WTC11 (cell line): ENCODE measurements at regions not wholly inside any gene's neighbourhood (a gene's known extent, or its start where the extent isn't known, plus 50 kb on each side); places are given as distances from the start of the nearest gene placed in this dataset.

Source experiments
- ATAC-seq: fragments of 200-7000 bp; cut with Tn5 transposase; 2 replicates; pipeline ENCODE4 v1.10.0; 2021; ENCODE audit warnings: mild to moderate bottlenecking, moderate library complexity
- CTCF ChIA-PET: fragments of 300-600 bp; sonication (Branson Sonifier 250); formaldehyde crosslinking; loops from one replicate; lab custom pipeline; 2021; ENCODE audit warnings: antibody characterized with exemption; lab: Charles Lee
- POLR2A ChIA-PET: fragments of 350-600 bp; sonication (Branson Sonifier 250); formaldehyde crosslinking; loops from one replicate; lab custom pipeline; 2021; ENCODE audit warnings: antibody characterized with exemption; lab: Charles Lee
- DNase-seq: peaks from one replicate; pipeline ENCODE4 v3.0.0; 2021; ENCODE audit warnings: low spot score
- H3K27ac Mint-ChIP-seq: 2 replicates; pipeline ENCODE4 v1.8.0; 2021; ENCODE audit warnings: mixed read lengths
- H3K27me3 Mint-ChIP-seq: 2 replicates; pipeline ENCODE4 v1.8.0; 2021; ENCODE audit warnings: low read depth, mild to moderate bottlenecking, moderate library complexity, mixed read lengths
- H3K36me3 Mint-ChIP-seq: 2 replicates; pipeline ENCODE4 v1.8.0; 2021; ENCODE audit warnings: mixed read lengths
- H3K4me1 Mint-ChIP-seq: 2 replicates; pipeline ENCODE4 v1.8.0; 2022; ENCODE audit warnings: mixed read lengths
- H3K4me3 Mint-ChIP-seq: 2 replicates; pipeline ENCODE4 v1.8.0; 2021; ENCODE audit warnings: mild to moderate bottlenecking, moderate library complexity, mixed read lengths
- H3K9me3 Mint-ChIP-seq: 2 replicates; pipeline ENCODE4 v1.8.0; 2021; ENCODE audit warnings: mixed read lengths
- CBFB ChIP-seq: sonication (generic); formaldehyde crosslinking; IDR thresholded peaks from 2 replicates; pipeline ENCODE4 v1.8.1; 2022; ENCODE audit warnings: mild to moderate bottlenecking, low read depth, missing genetic modification reagents
- EMX1 ChIP-seq: fragments of 250-450 bp; sonication (Bioruptor Pico); IDR thresholded peaks from 2 replicates; pipeline ENCODE4 v1.8.0; 2021; ENCODE audit warnings: mild to moderate bottlenecking
- FOXK1 ChIP-seq: sonication (generic); formaldehyde crosslinking; IDR thresholded peaks from 2 replicates; pipeline ENCODE4 v1.8.0; 2022; ENCODE audit warnings: mild to moderate bottlenecking, moderate library complexity, missing genetic modification reagents
- FOXP1 ChIP-seq: sonication (generic); formaldehyde crosslinking; IDR thresholded peaks from 2 replicates; pipeline ENCODE4 v1.8.0; 2022; ENCODE audit warnings: missing genetic modification reagents, mild to moderate bottlenecking, moderate library complexity, borderline replicate concordance
- FOXP4 ChIP-seq: sonication (generic); formaldehyde crosslinking; IDR thresholded peaks from 2 replicates; pipeline ENCODE4 v1.8.0; 2022; ENCODE audit warnings: mild to moderate bottlenecking, missing genetic modification reagents
- IRF1 ChIP-seq: sonication (generic); formaldehyde crosslinking; IDR thresholded peaks from 2 replicates; pipeline ENCODE4 v1.8.0; 2023; ENCODE audit warnings: missing genetic modification reagents
- NR2C2 ChIP-seq: sonication (generic); formaldehyde crosslinking; IDR thresholded peaks from 2 replicates; pipeline ENCODE4 v1.8.0; 2022; ENCODE audit warnings: mild to moderate bottlenecking, missing genetic modification reagents
- NR3C1 ChIP-seq: sonication (generic); formaldehyde crosslinking; conservative IDR thresholded peaks from 2 replicates; pipeline ENCODE4 v1.8.1; 2023; ENCODE audit warnings: low read depth, mild to moderate bottlenecking, missing genetic modification reagents
- PRDM15 ChIP-seq: sonication (generic); formaldehyde crosslinking; IDR thresholded peaks from 2 replicates; pipeline ENCODE4 v1.8.0; 2022; ENCODE audit warnings: missing genetic modification reagents
- RELA ChIP-seq: sonication (generic); formaldehyde crosslinking; IDR thresholded peaks from 2 replicates; pipeline ENCODE4 v1.8.1; 2022; ENCODE audit warnings: missing genetic modification reagents, mild to moderate bottlenecking, borderline replicate concordance
- SMAD4 ChIP-seq: sonication (generic); formaldehyde crosslinking; IDR thresholded peaks from 2 replicates; pipeline ENCODE4 v1.8.0; 2022; ENCODE audit warnings: mild to moderate bottlenecking, missing genetic modification reagents
- SOX15 ChIP-seq: fragments of 250-450 bp; sonication (Bioruptor Pico); IDR thresholded peaks from 2 replicates; pipeline ENCODE4 v1.9.0; 2021; ENCODE audit warnings: mild to moderate bottlenecking
- TP53 ChIP-seq: sonication (generic); formaldehyde crosslinking; IDR thresholded peaks from 2 replicates; pipeline ENCODE4 v1.8.1; 2023; ENCODE audit warnings: mild to moderate bottlenecking, missing genetic modification reagents
- ZNF138 ChIP-seq: sonication (generic); formaldehyde crosslinking; conservative IDR thresholded peaks from 2 replicates; pipeline ENCODE4 v1.8.1; 2022; ENCODE audit warnings: mild to moderate bottlenecking, moderate library complexity, missing genetic modification reagents
- ZNF219 ChIP-seq: sonication (generic); formaldehyde crosslinking; IDR thresholded peaks from 2 replicates; pipeline ENCODE4 v1.8.0; 2023; ENCODE audit warnings: missing genetic modification reagents, mild to moderate bottlenecking, borderline replicate concordance
- ZNF232 ChIP-seq: sonication (generic); formaldehyde crosslinking; IDR thresholded peaks from 2 replicates; pipeline ENCODE4 v1.8.0; 2022; ENCODE audit warnings: mild to moderate bottlenecking, missing genetic modification reagents
- TF ChIP-seq, protein P1 (sequence below): sonication (generic); formaldehyde crosslinking; IDR thresholded peaks from 2 replicates; pipeline ENCODE4 v1.8.1; 2023; ENCODE audit warnings: mild to moderate bottlenecking, missing genetic modification reagents
- TF ChIP-seq, protein P2 (sequence below): fragments of 250-450 bp; sonication (Bioruptor Pico); conservative IDR thresholded peaks from 2 replicates; pipeline ENCODE4 v1.9.0; 2021; ENCODE audit warnings: mild to moderate bottlenecking
- TF ChIP-seq, protein P3 (sequence below): sonication (generic); formaldehyde crosslinking; IDR thresholded peaks from 2 replicates; pipeline ENCODE4 v1.8.0; 2023; ENCODE audit warnings: missing genetic modification reagents, mild to moderate bottlenecking, borderline replicate concordance

DNA sequence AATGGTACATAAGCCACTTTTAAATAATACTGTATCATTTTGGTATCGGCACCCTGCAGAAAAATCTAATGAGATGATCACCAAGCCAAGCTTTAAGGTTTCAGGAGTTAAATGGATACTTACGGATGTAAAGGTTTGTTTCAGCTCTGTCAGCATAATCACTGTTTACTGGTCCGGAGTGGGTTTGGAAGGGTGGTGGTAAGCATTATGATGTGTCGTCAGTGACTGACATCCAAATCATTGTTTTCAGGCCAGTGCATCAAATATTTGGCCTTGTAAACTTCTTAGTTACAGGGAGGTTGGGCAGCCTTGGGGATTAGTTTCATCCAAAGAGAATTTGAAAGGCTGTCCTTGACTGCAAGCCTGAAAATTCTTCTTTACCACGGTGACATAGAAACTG is 50.0 kb upstream of the ATL2 start:
- ChIA-PET CTCF (no interaction called here), POLR2A (no interaction called here)
- no peak for TF ChIP-seq EMX1 (CRISPR knock-in tag)
- TF ChIP-seq, protein P1, sequence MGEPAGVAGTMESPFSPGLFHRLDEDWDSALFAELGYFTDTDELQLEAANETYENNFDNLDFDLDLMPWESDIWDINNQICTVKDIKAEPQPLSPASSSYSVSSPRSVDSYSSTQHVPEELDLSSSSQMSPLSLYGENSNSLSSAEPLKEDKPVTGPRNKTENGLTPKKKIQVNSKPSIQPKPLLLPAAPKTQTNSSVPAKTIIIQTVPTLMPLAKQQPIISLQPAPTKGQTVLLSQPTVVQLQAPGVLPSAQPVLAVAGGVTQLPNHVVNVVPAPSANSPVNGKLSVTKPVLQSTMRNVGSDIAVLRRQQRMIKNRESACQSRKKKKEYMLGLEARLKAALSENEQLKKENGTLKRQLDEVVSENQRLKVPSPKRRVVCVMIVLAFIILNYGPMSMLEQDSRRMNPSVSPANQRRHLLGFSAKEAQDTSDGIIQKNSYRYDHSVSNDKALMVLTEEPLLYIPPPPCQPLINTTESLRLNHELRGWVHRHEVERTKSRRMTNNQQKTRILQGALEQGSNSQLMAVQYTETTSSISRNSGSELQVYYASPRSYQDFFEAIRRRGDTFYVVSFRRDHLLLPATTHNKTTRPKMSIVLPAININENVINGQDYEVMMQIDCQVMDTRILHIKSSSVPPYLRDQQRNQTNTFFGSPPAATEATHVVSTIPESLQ (CRISPR knock-in tag): no peak
- no peak for TF ChIP-seq SOX15 (CRISPR knock-in tag)
- TF ChIP-seq FOXP1: no peak
- TF ChIP-seq, protein P2, sequence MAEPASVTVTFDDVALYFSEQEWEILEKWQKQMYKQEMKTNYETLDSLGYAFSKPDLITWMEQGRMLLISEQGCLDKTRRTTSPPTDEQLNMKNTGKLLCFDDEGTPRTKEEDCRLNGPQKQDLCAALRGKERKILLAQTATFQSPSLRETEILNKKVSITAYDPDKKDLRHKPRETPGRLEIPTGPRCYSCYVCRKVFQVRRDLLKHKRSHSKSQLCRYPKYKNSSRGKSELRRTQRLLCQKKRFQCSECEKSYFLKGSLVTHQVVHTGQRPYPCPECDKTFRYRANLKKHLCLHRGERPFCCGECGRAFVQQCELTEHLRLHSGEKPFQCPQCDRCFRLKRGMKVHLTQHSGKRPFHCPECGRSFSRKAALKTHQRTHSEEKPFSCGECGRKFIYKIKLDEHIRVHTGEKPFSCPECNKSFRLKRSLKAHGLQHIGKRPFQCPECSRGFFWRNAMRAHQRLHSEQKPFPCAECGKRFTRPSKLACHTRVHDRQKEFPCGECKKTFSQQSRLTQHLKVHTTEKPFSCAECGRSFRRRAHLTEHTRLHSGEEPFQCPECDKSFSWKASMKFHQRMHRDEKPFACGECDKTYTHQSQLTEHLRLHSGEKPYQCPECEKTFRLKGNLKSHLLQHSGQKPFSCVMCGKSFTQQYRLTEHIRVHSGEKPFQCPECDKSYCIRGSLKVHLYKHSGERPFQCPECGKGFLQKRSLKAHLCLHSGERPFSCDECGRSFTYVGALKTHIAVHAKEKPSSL: no peak
- TF ChIP-seq ZNF232 (CRISPR knock-in tag): no peak
- no peak for TF ChIP-seq SMAD4 (CRISPR knock-in tag)
- TF ChIP-seq FOXK1 (CRISPR knock-in tag): no peak
- TF ChIP-seq TP53 (CRISPR knock-in tag): no peak
- no peak for TF ChIP-seq ZNF138
- TF ChIP-seq, protein P3, sequence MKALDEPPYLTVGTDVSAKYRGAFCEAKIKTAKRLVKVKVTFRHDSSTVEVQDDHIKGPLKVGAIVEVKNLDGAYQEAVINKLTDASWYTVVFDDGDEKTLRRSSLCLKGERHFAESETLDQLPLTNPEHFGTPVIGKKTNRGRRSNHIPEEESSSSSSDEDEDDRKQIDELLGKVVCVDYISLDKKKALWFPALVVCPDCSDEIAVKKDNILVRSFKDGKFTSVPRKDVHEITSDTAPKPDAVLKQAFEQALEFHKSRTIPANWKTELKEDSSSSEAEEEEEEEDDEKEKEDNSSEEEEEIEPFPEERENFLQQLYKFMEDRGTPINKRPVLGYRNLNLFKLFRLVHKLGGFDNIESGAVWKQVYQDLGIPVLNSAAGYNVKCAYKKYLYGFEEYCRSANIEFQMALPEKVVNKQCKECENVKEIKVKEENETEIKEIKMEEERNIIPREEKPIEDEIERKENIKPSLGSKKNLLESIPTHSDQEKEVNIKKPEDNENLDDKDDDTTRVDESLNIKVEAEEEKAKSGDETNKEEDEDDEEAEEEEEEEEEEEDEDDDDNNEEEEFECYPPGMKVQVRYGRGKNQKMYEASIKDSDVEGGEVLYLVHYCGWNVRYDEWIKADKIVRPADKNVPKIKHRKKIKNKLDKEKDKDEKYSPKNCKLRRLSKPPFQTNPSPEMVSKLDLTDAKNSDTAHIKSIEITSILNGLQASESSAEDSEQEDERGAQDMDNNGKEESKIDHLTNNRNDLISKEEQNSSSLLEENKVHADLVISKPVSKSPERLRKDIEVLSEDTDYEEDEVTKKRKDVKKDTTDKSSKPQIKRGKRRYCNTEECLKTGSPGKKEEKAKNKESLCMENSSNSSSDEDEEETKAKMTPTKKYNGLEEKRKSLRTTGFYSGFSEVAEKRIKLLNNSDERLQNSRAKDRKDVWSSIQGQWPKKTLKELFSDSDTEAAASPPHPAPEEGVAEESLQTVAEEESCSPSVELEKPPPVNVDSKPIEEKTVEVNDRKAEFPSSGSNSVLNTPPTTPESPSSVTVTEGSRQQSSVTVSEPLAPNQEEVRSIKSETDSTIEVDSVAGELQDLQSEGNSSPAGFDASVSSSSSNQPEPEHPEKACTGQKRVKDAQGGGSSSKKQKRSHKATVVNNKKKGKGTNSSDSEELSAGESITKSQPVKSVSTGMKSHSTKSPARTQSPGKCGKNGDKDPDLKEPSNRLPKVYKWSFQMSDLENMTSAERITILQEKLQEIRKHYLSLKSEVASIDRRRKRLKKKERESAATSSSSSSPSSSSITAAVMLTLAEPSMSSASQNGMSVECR (CRISPR knock-in tag): no peak
- TF ChIP-seq NR2C2 (CRISPR knock-in tag): no peak
- TF ChIP-seq ZNF219 (CRISPR knock-in tag): no peak
- TF ChIP-seq FOXP4 (CRISPR knock-in tag): no peak
- TF ChIP-seq RELA (CRISPR knock-in tag): no peak
- TF ChIP-seq NR3C1 (CRISPR knock-in tag): no peak
- no peak for TF ChIP-seq PRDM15 (CRISPR knock-in tag)
- no peak for TF ChIP-seq CBFB (CRISPR knock-in tag)
- TF ChIP-seq IRF1 (CRISPR knock-in tag): no peak
- DNase-seq (no peak), ATAC-seq (no peak)
- Mint-ChIP-seq H3K27me3 (no peaks in the 10 kb centered on the region), H3K4me1 (peaks cover 41% of the 10 kb centered on the region), H3K27ac (no peak overlapping the region), H3K9me3 (peaks cover under 1% of the 10 kb centered on the region), H3K4me3 (no peak overlapping the region), H3K36me3 (no peaks in the 10 kb centered on the region)
